NT2/D1 (cell line): ENCODE measurements at regions not wholly inside any gene's neighbourhood (a gene's known extent, or its start where the extent isn't known, plus 50 kb on each side); places are given as distances from the start of the nearest gene placed in this dataset.

Experiments
- DNase-seq: peaks from one replicate; pipeline ENCODE4 v3.0.0-alpha.2; 2011; ENCODE audit warnings: low read depth, low spot score
- H3K27me3 ChIP-seq: 2 replicates; pipeline ENCODE4 v1.6.0; 2011; ENCODE audit warnings: mild to moderate bottlenecking; ENCODE audit not compliant: insufficient read length, insufficient read depth
- H3K36me3 ChIP-seq: 2 replicates; pipeline ENCODE4 v1.6.1; 2011; ENCODE audit warnings: mild to moderate bottlenecking, low read length, mixed read lengths; ENCODE audit not compliant: insufficient read depth, insufficient read length
- H3K4me1 ChIP-seq: 2 replicates; pipeline ENCODE4 v1.5.1; 2011; ENCODE audit not compliant: insufficient read depth, insufficient read length
- H3K4me3 ChIP-seq: 2 replicates; pipeline ENCODE4 v1.5.1; 2011; ENCODE audit warnings: low read depth; ENCODE audit not compliant: insufficient read length
- H3K9ac ChIP-seq: 2 replicates; pipeline ENCODE4 v1.6.0; 2011; ENCODE audit warnings: low read depth; ENCODE audit not compliant: insufficient read length
- H3K9me3 ChIP-seq: 2 replicates; pipeline ENCODE4 v1.5.1; 2011; ENCODE audit warnings: mild to moderate bottlenecking, low read length; ENCODE audit not compliant: insufficient read depth
- SUZ12 ChIP-seq: IDR thresholded peaks from 2 replicates; pipeline ENCODE4 v1.6.1; 2011; ENCODE audit not compliant: insufficient read length, insufficient read depth; ENCODE audit errors: extremely low read depth
- YY1 ChIP-seq: IDR thresholded peaks from 2 replicates; pipeline ENCODE4 v1.6.1; 2011; ENCODE audit not compliant: insufficient read length, insufficient read depth
- ZNF274 ChIP-seq: IDR thresholded peaks from 2 replicates; pipeline ENCODE4 v1.6.1; 2011; ENCODE audit warnings: mild to moderate bottlenecking, low read depth, low read length

- Histone ChIP-seq H3K4me1 (no peaks in the 10 kb centered on the region), H3K4me3 (no peak overlapping the region), H3K9me3 (peaks cover 11% of the 10 kb centered on the region; the same call in 1 of the 2 replicates), H3K36me3 (no peaks in the 10 kb centered on the region), H3K27me3 (no peaks in the 10 kb centered on the region), H3K9ac (no peak overlapping the region)
- TF ChIP-seq ZNF274: no peak
- no peak for TF ChIP-seq SUZ12
- no peak for TF ChIP-seq YY1
- DNase-seq: no peak
Measured at GRCh38 chr2:35355056-35355455, 1000.5 kb upstream of the CRIM1 start.

- no peak for DNase-seq
- H3K27me3 ChIP-seq: no peaks in the 10 kb centered on the region
Measured at GRCh38 chr2:35347561-35347960, 1008.0 kb upstream of the CRIM1 start.

GRCh38 chr2:35343135-35343534, 1012.4 kb upstream of the CRIM1 start:
- TF ChIP-seq YY1 (no peak), ZNF274 (no peak), SUZ12 (no peak)
- DNase-seq: peak; percentile 11
- Histone ChIP-seq H3K9ac (no peak overlapping the region), H3K36me3 (no peaks in the 10 kb centered on the region), H3K9me3 (peaks cover 20% of the 10 kb centered on the region; the same call in 1 of the 2 replicates), H3K4me1 (no peaks in the 10 kb centered on the region), H3K4me3 (no peak overlapping the region), H3K27me3 (no peaks in the 10 kb centered on the region)

More at GRCh38 chr2:35347561-35347960, 1008.0 kb upstream of the CRIM1 start:
- H3K9me3 ChIP-seq: peaks cover 16% of the 10 kb centered on the region; the same call in 1 of the 2 replicates
- TF ChIP-seq YY1: no peak
- no peak for TF ChIP-seq SUZ12
- TF ChIP-seq ZNF274: no peak
- no peaks in the 10 kb centered on the region for H3K36me3 ChIP-seq
- H3K9ac ChIP-seq: no peak overlapping the region
- no peaks in the 10 kb centered on the region for H3K4me1 ChIP-seq
- H3K4me3 ChIP-seq: no peak overlapping the region

DNA sequence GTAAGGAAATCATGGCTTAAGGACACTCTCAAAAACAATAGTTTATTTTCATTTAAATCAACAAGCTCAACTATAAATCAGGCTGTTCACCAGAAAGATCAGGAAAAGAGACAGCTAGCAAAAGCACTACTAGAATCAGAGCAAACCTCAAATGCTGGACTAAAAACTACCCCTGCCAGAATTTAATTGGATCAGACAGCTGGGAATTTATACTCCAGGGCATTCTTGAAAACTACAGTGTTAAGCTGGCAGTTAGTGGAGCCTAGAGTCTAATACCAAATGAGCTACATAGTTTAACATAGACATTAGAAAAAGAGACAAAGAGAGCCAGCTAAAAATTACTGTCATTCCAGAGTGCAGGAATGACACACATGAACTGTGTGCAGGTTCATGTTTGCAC, 1016.4 kb upstream of the CRIM1 start:
- H3K36me3 ChIP-seq: no peaks in the 10 kb centered on the region
- no peak for DNase-seq

DNA sequence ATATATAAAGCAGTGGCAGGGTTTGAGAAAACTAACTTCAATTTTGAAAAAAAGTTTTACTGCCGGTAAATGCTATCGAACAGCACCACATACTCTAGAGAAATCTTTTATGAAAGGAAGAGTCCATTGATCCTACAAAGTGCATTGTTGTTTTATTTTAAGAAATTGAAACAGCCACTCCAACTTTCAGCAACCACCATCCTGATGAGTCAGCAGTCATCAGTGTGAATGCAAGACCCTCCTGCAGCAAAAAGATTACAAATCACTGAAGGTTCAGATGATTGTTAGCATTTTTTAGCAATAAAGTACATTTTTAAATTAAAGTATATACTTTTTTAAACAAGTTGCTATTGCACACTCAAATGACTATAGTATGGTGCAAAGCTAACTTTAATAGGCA, 1017.7 kb upstream of the CRIM1 start:
- H3K4me1 ChIP-seq: no peaks in the 10 kb centered on the region
- no peak for DNase-seq

More for the DNA sequence above, 1016.4 kb upstream of the CRIM1 start:
- H3K9ac ChIP-seq: no peak overlapping the region
- peaks cover 20% of the 10 kb centered on the region; the same call in 1 of the 2 replicates for H3K9me3 ChIP-seq
- H3K27me3 ChIP-seq: no peaks in the 10 kb centered on the region
- TF ChIP-seq ZNF274 (no peak), YY1 (no peak), SUZ12 (no peak)
- no peak overlapping the region for H3K4me3 ChIP-seq
- H3K4me1 ChIP-seq: no peaks in the 10 kb centered on the region

GRCh38 chr2:35314049-35314448, 1041.5 kb upstream of the CRIM1 start:
- no peaks in the 10 kb centered on the region for H3K4me1 ChIP-seq
- no peak for TF ChIP-seq SUZ12
- no peak for TF ChIP-seq YY1
- TF ChIP-seq ZNF274: no peak
- H3K4me3 ChIP-seq: no peak overlapping the region
- H3K9me3 ChIP-seq: no peaks in the 10 kb centered on the region
- DNase-seq: no peak
- no peak overlapping the region for H3K9ac ChIP-seq
- no peaks in the 10 kb centered on the region for H3K36me3 ChIP-seq
- H3K27me3 ChIP-seq: no peaks in the 10 kb centered on the region

More for the DNA sequence above, 1017.7 kb upstream of the CRIM1 start:
- H3K4me3 ChIP-seq: no peak overlapping the region
- TF ChIP-seq SUZ12 (no peak), ZNF274 (no peak), YY1 (no peak)
- no peak overlapping the region for H3K9ac ChIP-seq
- H3K9me3 ChIP-seq: peaks cover 7% of the 10 kb centered on the region; the same call in 1 of the 2 replicates
- H3K27me3 ChIP-seq: no peaks in the 10 kb centered on the region
- no peaks in the 10 kb centered on the region for H3K36me3 ChIP-seq

GRCh38 chr2:35301369-35301768, 1054.2 kb upstream of the CRIM1 start:
- Histone ChIP-seq H3K9me3 (no peaks in the 10 kb centered on the region), H3K27me3 (no peaks in the 10 kb centered on the region), H3K4me3 (no peak overlapping the region), H3K4me1 (no peaks in the 10 kb centered on the region), H3K9ac (no peak overlapping the region), H3K36me3 (no peaks in the 10 kb centered on the region)
- TF ChIP-seq YY1: no peak
- no peak for TF ChIP-seq SUZ12
- no peak for TF ChIP-seq ZNF274
- DNase-seq: no peak

DNA sequence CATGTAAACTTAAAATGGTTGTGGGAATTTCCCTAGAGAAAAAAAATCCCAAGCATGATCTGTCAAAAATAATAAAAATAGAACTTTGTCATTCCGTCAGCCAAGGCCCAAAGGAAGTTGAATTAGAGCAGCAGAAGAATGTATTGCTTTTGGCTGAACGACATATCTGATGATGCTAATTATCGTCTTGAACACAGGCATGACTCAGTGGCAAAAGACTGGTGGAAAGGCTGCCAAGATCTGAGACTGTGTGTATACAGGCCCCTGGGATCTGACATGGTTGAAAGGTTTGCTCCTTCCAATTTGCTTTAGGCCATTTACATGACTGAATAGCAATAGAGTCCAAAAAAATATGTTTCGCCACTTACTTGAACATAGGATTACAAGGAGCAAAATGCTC, 1057.1 kb upstream of the CRIM1 start:
- Histone ChIP-seq H3K4me3 (no peak overlapping the region), H3K4me1 (no peaks in the 10 kb centered on the region), H3K27me3 (no peaks in the 10 kb centered on the region), H3K9ac (no peak overlapping the region), H3K9me3 (no peaks in the 10 kb centered on the region), H3K36me3 (no peaks in the 10 kb centered on the region)
- DNase-seq: no peak
- TF ChIP-seq YY1: no peak
- no peak for TF ChIP-seq ZNF274
- TF ChIP-seq SUZ12: no peak
